22Rv1 (cell line): ENCODE measurements at regions not wholly inside any gene's neighbourhood (a gene's known extent, or its start where the extent isn't known, plus 50 kb on each side); places are given as distances from the start of the nearest gene placed in this dataset.

Source experiments
- CTCF ChIP-seq: fragments of 450-650 bp; IDR thresholded peaks from 2 replicates; pipeline ENCODE4 v1.5.1; 2017; ENCODE audit warnings: mild to moderate bottlenecking
- ZFX ChIP-seq: fragments of 450-650 bp; IDR thresholded peaks from 2 replicates; pipeline ENCODE4 v1.6.1; 2017; ENCODE audit warnings: antibody characterized with exemption, borderline replicate concordance

GRCh38 chr1:29876902-29877301 lies 640.6 kb downstream of the PTPRU start:
- no peak for TF ChIP-seq CTCF
- TF ChIP-seq ZFX, result no peak
